ENCODE measurements at regions not wholly inside any gene's neighbourhood (a gene's known extent, or its start where the extent isn't known, plus 50 kb on each side); places are given as distances from the start of the nearest gene placed in this dataset.

GRCh38 chr3:145620486-145620885, 540.5 kb downstream of the PLOD2 start:
- Histone ChIP-seq H3K14ac (ENCODE audit: insufficient read depth, low read length) (no peak overlapping the region), H2BK5ac (ENCODE audit: insufficient read length, low read length) (no peak overlapping the region), H3K23me2 (ENCODE audit: insufficient read length, low read depth, low read length, poor library complexity, severe bottlenecking) (no peaks in the 10 kb centered on the region), H3K79me2 (ENCODE audit: insufficient read depth, low read length) (no peaks in the 10 kb centered on the region), H3K4me1 (ENCODE audit: insufficient read depth, low read length) (no peaks in the 10 kb centered on the region), H3K79me1 (ENCODE audit: insufficient read depth, low read depth, low read length, poor library complexity, severe bottlenecking) (no peaks in the 10 kb centered on the region), H4K91ac (ENCODE audit: insufficient read length, low read depth, low read length) (no peak overlapping the region), H3K27ac (ENCODE audit: insufficient read length, low read depth, low read length) (no peak overlapping the region), H4K5ac (ENCODE audit: insufficient read length, low read depth, low read length) (no peak overlapping the region), H2AK5ac (ENCODE audit: insufficient read length, low read length) (no peak overlapping the region), H2BK15ac (ENCODE audit: low read depth, low read length) (no peak overlapping the region), H4K20me1 (ENCODE audit: control insufficient read depth, insufficient read depth, insufficient read length) (no peaks in the 10 kb centered on the region), H3K18ac (ENCODE audit: insufficient read length, low read depth, low read length) (no peak overlapping the region), H4K8ac (replicated peaks; ENCODE audit: insufficient read length, low read depth, low read length) (no peak overlapping the region), H3K27me3 (ENCODE audit: insufficient read depth, low read length) (no peaks in the 10 kb centered on the region), H3K9me3 (ENCODE audit: control insufficient read depth, low read depth, low read length) (no peaks in the 10 kb centered on the region), H2AFZ (ENCODE audit: low read length) (no peak overlapping the region), H3K56ac (ENCODE audit: insufficient read length, low read depth, low read length) (no peak overlapping the region), H2BK20ac (ENCODE audit: low read depth, low read length, poor library complexity, severe bottlenecking) (no peak overlapping the region), H3K23ac (ENCODE audit: insufficient read length, low read depth, low read length) (no peak overlapping the region), H3K4ac (ENCODE audit: low read depth, low read length) (no peak overlapping the region), H3K4me2 (ENCODE audit: insufficient read depth, insufficient read length, low read length) (no peak overlapping the region), H3K9ac (ENCODE audit: extremely low read depth, insufficient read length, low read length) (no peak overlapping the region), H3T11ph (ENCODE audit: low read length) (no peak overlapping the region), H2BK120ac (ENCODE audit: low read depth, low read length, poor library complexity, severe bottlenecking) (no peak overlapping the region), H2BK12ac (ENCODE audit: insufficient read length, low read depth, low read length) (no peak overlapping the region)
- Mint-ChIP-seq H3K27me3 (ENCODE audit: low read depth) (no peaks in the 10 kb centered on the region), H3K9me3 (peaks cover 0 to 7% of the 10 kb centered on the region in 2 experiments; a peak in 3 of 5 replicates), H3K27ac (no peak overlapping the region), H3K4me1 (no peaks in the 10 kb centered on the region), H3K36me3 (ENCODE audit: insufficient read depth in 1 of 3, low read depth in 3 of 3) (no peaks in the 10 kb centered on the region), H3K4me3 (no peak overlapping the region)
- DNase-seq = no peak
- TF ChIP-seq CTCF (conservative IDR thresholded peaks at IDR 0.05) = no peak

Data from H9 (cell line).